ENCODE measurements at regions not wholly inside any gene's neighbourhood (a gene's known extent, or its start where the extent isn't known, plus 50 kb on each side); places are given as distances from the start of the nearest gene placed in this dataset.

DNA sequence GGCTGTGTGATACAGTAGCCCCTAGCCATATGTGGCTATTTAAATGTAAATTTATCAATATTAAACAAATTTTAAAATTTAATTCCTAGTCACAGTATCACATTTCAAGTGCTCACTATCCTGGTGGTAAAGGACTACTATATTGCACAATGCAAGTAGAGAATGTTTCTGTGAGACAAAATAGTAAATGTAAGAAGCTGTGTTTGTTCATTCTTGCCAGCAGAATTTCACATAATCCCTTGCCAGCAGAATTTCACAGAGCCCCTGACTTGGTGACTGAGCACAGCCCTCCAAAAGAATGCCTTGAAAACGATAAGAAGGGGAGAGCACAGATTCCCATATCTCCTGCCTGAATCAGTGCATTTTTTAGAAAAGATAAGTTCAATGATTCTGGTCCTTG is 75.9 kb upstream of the SELENOP start:
- Histone ChIP-seq H3K9me3 (ENCODE audit: control insufficient read depth, insufficient read depth, low read length) (no peaks in the 10 kb centered on the region), H3K4me3 (ENCODE audit: low read depth, low read length) (no peak overlapping the region), H3K4me1 (ENCODE audit: control insufficient read depth, insufficient read depth, low read length) (no peaks in the 10 kb centered on the region), H3K9ac (ENCODE audit: low read depth, low read length) (no peak overlapping the region), H3K36me3 (ENCODE audit: control insufficient read depth, insufficient read depth, low read length) (no peaks in the 10 kb centered on the region), H3K27me3 (ENCODE audit: control insufficient read depth, insufficient read depth, low read length) (no peaks in the 10 kb centered on the region)

DNA sequence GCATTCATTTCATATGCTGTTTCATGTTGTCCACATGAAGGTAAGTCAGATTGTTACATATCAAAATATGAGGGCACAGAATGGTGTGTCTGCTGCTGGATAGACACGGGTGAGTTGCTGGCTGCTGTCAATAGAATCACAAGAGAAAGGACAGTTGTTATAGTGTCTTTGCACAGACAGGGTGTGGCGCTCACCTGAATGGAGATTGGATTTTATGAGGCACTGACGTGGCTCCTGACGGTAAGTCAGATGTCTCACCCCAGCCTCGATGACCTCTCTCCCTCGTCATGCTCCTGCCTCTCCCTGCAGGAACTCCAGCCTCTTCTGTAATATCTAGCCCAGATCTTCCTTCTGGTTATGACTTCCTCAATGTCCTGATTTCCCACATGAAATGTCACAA is 75.4 kb upstream of the SELENOP start:
- H3K9ac ChIP-seq (ENCODE audit: low read depth, low read length): no peak overlapping the region
- no peaks in the 10 kb centered on the region for H3K4me1 ChIP-seq (ENCODE audit: control insufficient read depth, insufficient read depth, low read length)

DNA sequence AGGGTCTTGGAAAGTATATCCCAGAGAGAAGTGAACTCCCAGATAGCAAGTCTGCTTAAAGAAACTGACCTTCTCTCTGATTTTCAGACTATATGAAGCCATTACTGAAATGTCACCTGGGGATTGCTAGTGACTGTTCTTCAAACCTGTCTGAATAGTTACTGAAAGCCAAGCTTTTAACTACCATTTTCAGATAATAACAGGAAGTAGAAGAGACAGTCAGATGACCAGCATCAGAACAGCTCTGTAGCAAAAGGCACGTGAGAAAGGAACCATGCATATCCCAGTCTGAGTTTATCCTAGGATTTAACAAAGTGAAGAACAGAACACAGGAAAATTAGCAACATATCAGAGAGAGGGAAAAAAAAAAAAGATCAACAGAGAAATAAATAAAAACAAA is 74.9 kb upstream of the SELENOP start:
- H3K27me3 ChIP-seq (ENCODE audit: control insufficient read depth, insufficient read depth, low read length): no peaks in the 10 kb centered on the region
- H3K4me1 ChIP-seq (ENCODE audit: control insufficient read depth, insufficient read depth, low read length): no peaks in the 10 kb centered on the region
- H3K36me3 ChIP-seq (ENCODE audit: control insufficient read depth, insufficient read depth, low read length): no peaks in the 10 kb centered on the region
- no peaks in the 10 kb centered on the region for H3K9me3 ChIP-seq (ENCODE audit: control insufficient read depth, insufficient read depth, low read length)
- no peak overlapping the region for H3K9ac ChIP-seq (ENCODE audit: low read depth, low read length)
- no peak overlapping the region for H3K4me3 ChIP-seq (ENCODE audit: low read depth, low read length)

More for the DNA sequence above, 75.4 kb upstream of the SELENOP start:
- Histone ChIP-seq H3K9me3 (ENCODE audit: control insufficient read depth, insufficient read depth, low read length) (no peaks in the 10 kb centered on the region), H3K4me3 (ENCODE audit: low read depth, low read length) (no peak overlapping the region), H3K36me3 (ENCODE audit: control insufficient read depth, insufficient read depth, low read length) (no peaks in the 10 kb centered on the region), H3K27me3 (ENCODE audit: control insufficient read depth, insufficient read depth, low read length) (no peaks in the 10 kb centered on the region)

DNA sequence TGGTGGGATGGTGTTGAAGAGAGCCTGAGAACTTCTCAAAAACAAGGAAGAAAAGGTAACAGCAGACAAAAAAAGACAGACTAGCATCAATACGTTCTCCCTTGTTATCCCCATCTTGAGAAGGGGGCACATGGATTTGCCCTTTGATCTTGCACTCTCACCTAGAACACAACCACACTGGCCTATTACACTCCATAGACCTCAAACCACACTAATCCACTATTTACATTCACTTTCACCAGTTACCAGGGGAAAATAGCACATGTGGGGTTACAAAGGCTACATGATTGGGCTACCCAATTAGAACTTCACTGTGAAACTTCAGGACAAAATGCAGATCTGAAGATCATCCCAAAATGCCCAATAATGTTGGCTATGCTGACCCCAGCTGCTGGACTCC is 72.6 kb upstream of the SELENOP start:
- no peak overlapping the region for H3K9ac ChIP-seq (ENCODE audit: low read depth, low read length)
- no peak overlapping the region for H3K4me3 ChIP-seq (ENCODE audit: low read depth, low read length)
- no peaks in the 10 kb centered on the region for H3K36me3 ChIP-seq (ENCODE audit: control insufficient read depth, insufficient read depth, low read length)
- no peaks in the 10 kb centered on the region for H3K4me1 ChIP-seq (ENCODE audit: control insufficient read depth, insufficient read depth, low read length)
- no peaks in the 10 kb centered on the region for H3K9me3 ChIP-seq (ENCODE audit: control insufficient read depth, insufficient read depth, low read length)
- no peaks in the 10 kb centered on the region for H3K27me3 ChIP-seq (ENCODE audit: control insufficient read depth, insufficient read depth, low read length)

DNA sequence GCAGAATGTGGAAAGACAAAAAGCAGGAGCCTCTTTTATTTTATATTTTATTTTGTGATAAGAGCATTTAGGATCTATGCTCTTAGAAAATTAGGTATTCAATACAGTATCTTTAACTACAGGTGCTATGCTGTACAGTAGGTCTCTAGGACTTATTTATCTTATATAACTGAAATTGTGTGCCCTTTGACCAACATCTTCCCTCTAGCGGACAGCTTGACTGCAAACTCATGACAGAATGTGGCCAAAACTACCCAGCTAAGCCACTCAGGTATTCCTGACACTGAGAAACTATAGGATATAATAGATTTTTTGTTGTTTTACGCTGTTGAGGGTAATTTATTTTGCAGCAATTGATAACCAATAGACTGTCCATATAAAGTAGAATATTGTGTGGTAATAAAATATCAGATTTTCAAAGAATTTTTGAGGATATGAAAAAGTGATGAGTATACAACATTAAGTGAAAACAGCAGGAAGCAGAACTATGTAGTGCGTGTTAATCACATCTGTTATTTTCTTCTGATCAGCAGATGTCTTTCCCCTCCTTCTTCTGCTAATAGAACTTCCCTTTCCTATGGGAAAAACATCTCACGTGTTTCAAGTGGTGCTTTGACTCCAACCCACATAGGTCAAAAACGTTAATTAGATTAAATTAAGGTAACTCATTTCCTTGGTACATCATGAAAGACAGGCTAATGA is 69.9 kb upstream of the SELENOP start:
- no peaks in the 10 kb centered on the region for H3K4me1 ChIP-seq (ENCODE audit: control insufficient read depth, insufficient read depth, low read length)
- no peak overlapping the region for H3K9ac ChIP-seq (ENCODE audit: low read depth, low read length)
- H3K27me3 ChIP-seq (ENCODE audit: control insufficient read depth, insufficient read depth, low read length): no peaks in the 10 kb centered on the region
- no peaks in the 10 kb centered on the region for H3K36me3 ChIP-seq (ENCODE audit: control insufficient read depth, insufficient read depth, low read length)
- no peak overlapping the region for H3K4me3 ChIP-seq (ENCODE audit: low read depth, low read length)
- no peaks in the 10 kb centered on the region for H3K9me3 ChIP-seq (ENCODE audit: control insufficient read depth, insufficient read depth, low read length)

DNA sequence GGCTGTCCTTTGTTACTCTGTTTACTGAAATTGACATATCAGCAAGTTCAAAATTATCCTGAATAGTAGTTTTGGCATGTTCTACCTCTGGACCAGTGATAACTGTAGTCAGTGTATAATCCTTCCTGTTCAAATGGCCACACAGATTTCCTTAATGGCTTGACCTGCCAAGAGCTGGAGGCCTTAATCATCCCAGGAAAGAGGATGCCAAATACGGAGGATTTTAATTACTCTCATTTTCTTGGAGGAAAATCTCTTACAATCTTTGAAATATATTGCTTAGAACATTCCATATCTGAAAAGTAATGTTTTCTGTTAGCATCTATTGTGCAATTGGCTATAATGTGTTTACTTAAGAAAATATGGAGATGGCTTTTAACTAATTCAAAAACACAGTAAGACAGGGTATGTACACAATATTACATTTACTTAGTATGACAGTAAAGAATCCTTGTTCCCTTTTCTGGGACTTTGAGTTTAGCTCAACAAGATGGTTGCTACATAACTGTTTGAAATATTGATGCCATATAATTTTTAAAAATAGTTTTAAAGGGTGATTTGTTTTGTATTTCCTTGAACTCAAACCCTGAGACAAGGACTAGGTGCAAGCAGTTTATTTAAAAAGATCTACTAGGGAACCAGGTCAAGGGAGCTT is 68.9 kb upstream of the SELENOP start:
- Histone ChIP-seq H3K9ac (ENCODE audit: low read depth, low read length) (no peak overlapping the region), H3K27me3 (ENCODE audit: control insufficient read depth, insufficient read depth, low read length) (no peaks in the 10 kb centered on the region), H3K4me3 (ENCODE audit: low read depth, low read length) (no peak overlapping the region), H3K4me1 (ENCODE audit: control insufficient read depth, insufficient read depth, low read length) (no peaks in the 10 kb centered on the region), H3K9me3 (ENCODE audit: control insufficient read depth, insufficient read depth, low read length) (no peaks in the 10 kb centered on the region), H3K36me3 (ENCODE audit: control insufficient read depth, insufficient read depth, low read length) (no peaks in the 10 kb centered on the region)

DNA sequence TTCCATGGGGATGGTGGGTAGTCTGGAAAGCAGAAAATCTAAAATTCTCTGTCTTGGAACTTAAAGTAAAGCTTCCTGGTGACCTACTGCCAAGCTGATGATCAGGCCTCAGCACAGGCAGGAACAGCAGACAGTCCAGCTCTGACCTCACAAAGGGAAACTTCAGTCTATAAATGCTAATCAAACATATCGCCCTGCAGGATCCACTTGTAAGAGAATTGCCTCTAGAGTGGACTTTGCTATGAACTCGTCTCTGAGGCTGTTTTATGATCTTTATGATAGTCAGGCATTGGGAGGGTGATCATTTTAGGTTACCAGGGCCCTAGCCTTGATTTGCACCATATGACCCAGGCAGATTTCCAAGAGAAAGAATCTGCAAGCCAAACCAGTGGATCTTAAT is 67.6 kb upstream of the SELENOP start:
- no peaks in the 10 kb centered on the region for H3K36me3 ChIP-seq (ENCODE audit: control insufficient read depth, insufficient read depth, low read length)
- H3K9ac ChIP-seq (ENCODE audit: low read depth, low read length): no peak overlapping the region
- no peaks in the 10 kb centered on the region for H3K9me3 ChIP-seq (ENCODE audit: control insufficient read depth, insufficient read depth, low read length)
- H3K27me3 ChIP-seq (ENCODE audit: control insufficient read depth, insufficient read depth, low read length): no peaks in the 10 kb centered on the region
- no peaks in the 10 kb centered on the region for H3K4me1 ChIP-seq (ENCODE audit: control insufficient read depth, insufficient read depth, low read length)
- no peak overlapping the region for H3K4me3 ChIP-seq (ENCODE audit: low read depth, low read length)

DNA sequence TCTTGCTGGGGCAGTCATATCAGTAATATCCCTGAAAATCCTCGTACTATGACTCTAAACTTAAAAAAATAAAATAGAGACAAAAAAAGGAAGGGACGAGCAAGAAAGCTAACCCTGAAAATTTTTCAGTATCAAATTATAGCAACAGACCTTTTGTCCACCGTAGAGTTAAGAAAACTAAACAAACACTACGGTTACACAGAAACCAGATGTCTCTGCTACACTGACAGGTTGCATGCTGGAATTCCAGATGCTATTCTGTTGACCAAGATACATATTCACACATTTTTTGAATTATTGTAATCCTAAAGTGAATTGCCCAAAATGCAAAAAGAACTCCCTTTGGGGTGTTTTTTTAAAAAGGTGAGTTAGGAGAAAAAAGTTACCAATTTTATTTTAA is 66.9 kb upstream of the SELENOP start:
- no peak overlapping the region for H3K9ac ChIP-seq (ENCODE audit: low read depth, low read length)
- no peak overlapping the region for H3K4me3 ChIP-seq (ENCODE audit: low read depth, low read length)
- no peaks in the 10 kb centered on the region for H3K4me1 ChIP-seq (ENCODE audit: control insufficient read depth, insufficient read depth, low read length)
- H3K27me3 ChIP-seq (ENCODE audit: control insufficient read depth, insufficient read depth, low read length): no peaks in the 10 kb centered on the region
- H3K9me3 ChIP-seq (ENCODE audit: control insufficient read depth, insufficient read depth, low read length): no peaks in the 10 kb centered on the region
- H3K36me3 ChIP-seq (ENCODE audit: control insufficient read depth, insufficient read depth, low read length): no peaks in the 10 kb centered on the region

DNA sequence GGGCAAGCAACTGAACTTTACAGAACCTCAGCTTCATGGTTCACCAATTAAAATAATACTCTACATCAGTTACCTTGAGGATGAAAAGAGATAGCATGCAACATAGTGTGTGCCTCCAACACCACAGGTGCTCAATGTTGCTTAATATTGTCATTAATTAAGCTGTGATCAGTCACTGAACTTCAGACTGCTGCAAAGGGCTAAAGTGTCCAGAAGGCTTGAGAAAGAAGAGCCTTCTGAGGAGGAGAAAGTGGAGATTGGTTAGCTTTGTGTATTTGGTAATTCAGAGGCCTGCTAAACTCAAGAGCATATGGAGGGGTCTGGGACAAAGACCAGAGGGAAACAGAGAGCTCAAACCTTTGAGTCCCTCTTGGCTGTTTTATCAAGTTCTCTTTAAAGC is 66.3 kb upstream of the SELENOP start:
- Histone ChIP-seq H3K4me3 (ENCODE audit: low read depth, low read length) (no peak overlapping the region), H3K27me3 (ENCODE audit: control insufficient read depth, insufficient read depth, low read length) (no peaks in the 10 kb centered on the region), H3K4me1 (ENCODE audit: control insufficient read depth, insufficient read depth, low read length) (no peaks in the 10 kb centered on the region), H3K9me3 (ENCODE audit: control insufficient read depth, insufficient read depth, low read length) (no peaks in the 10 kb centered on the region), H3K9ac (ENCODE audit: low read depth, low read length) (no peak overlapping the region), H3K36me3 (ENCODE audit: control insufficient read depth, insufficient read depth, low read length) (no peaks in the 10 kb centered on the region)

DNA sequence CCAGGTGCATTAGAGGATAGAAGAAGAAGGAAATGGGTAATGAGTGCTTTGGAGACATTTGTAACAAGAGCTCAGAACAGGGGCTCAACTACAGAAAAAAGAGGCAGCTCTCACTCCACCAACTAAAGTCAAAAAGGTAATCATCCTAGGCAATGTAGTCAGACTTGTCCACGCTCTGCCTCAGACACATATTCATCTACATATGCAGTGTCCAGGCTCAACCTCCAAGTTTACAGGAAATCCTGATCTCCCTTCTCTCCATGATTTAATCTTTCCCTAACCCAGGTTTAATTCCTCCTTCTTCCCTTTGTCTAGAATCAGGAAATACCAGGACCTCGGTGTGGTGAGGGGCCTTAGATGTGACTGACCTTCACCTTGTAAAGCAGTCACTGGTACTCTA is 65.7 kb upstream of the SELENOP start:
- Histone ChIP-seq H3K4me1 (ENCODE audit: control insufficient read depth, insufficient read depth, low read length) (no peaks in the 10 kb centered on the region), H3K9ac (ENCODE audit: low read depth, low read length) (no peak overlapping the region), H3K27me3 (ENCODE audit: control insufficient read depth, insufficient read depth, low read length) (no peaks in the 10 kb centered on the region), H3K4me3 (ENCODE audit: low read depth, low read length) (no peak overlapping the region), H3K36me3 (ENCODE audit: control insufficient read depth, insufficient read depth, low read length) (no peaks in the 10 kb centered on the region), H3K9me3 (ENCODE audit: control insufficient read depth, insufficient read depth, low read length) (no peaks in the 10 kb centered on the region)

DNA sequence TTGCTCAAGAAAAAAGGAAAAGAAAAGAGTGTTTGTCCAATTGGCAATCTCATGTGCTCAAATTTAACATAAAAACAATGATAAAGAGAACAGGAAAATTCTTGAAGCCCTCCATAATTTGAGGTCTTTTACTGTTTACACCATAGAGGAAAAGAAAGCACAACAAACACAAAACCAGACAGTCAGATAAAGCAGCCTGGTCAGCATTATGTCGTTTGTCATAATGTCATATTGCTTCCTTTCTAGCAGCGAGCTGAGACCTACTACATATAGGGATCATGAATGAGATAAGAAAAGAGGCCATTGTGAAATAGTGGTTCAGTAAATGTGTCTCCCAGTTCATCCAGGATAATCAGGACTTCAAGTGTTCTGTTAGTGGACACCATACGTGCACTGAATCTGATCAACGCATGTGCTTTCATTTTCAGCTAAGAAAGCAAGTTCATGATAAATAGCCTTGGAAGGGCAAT is 64.7 kb upstream of the SELENOP start:
- no peaks in the 10 kb centered on the region for H3K4me1 ChIP-seq (ENCODE audit: control insufficient read depth, insufficient read depth, low read length)

DNA sequence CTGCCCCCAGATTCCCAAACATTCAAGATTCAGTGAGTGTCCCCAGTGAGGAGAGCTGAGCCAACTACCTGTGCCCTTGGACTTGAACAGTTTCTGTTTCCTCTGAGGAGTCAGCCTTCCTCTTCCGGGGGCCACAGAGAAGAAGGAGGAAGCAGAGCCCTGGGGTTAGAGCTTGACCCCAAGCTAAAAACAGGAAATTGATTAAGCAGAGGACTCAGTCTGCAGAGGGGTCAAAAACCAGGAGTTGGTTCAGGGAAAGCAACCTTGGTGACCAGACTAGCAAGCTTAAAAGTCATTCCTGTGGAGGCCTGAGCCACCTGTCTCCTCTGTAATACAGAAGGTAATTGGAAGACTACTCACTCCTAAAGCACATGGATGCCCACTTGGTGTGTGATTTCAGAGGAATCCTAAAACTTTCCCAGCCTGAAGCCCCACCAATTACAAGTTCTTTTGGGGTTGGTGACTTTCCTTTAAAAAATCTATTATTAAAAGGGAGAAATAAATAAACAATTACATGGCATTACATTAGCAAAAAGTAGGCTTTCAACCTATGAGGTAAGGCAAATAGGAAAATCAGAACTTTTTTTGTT is 64.2 kb upstream of the SELENOP start:
- H3K9ac ChIP-seq (ENCODE audit: low read depth, low read length): no peak overlapping the region

More for the DNA sequence above, 64.7 kb upstream of the SELENOP start:
- no peak overlapping the region for H3K9ac ChIP-seq (ENCODE audit: low read depth, low read length)
- no peak overlapping the region for H3K4me3 ChIP-seq (ENCODE audit: low read depth, low read length)
- H3K36me3 ChIP-seq (ENCODE audit: control insufficient read depth, insufficient read depth, low read length): no peaks in the 10 kb centered on the region
- no peaks in the 10 kb centered on the region for H3K27me3 ChIP-seq (ENCODE audit: control insufficient read depth, insufficient read depth, low read length)
- H3K9me3 ChIP-seq (ENCODE audit: control insufficient read depth, insufficient read depth, low read length): no peaks in the 10 kb centered on the region

More for the DNA sequence above, 64.2 kb upstream of the SELENOP start:
- Histone ChIP-seq H3K9me3 (ENCODE audit: control insufficient read depth, insufficient read depth, low read length) (no peaks in the 10 kb centered on the region), H3K36me3 (ENCODE audit: control insufficient read depth, insufficient read depth, low read length) (no peaks in the 10 kb centered on the region), H3K4me1 (ENCODE audit: control insufficient read depth, insufficient read depth, low read length) (no peaks in the 10 kb centered on the region), H3K27me3 (ENCODE audit: control insufficient read depth, insufficient read depth, low read length) (no peaks in the 10 kb centered on the region), H3K4me3 (ENCODE audit: low read depth, low read length) (no peak overlapping the region)
